ENCODE measurements at regions not wholly inside any gene's neighbourhood (a gene's known extent, or its start where the extent isn't known, plus 50 kb on each side); places are given as distances from the start of the nearest gene placed in this dataset.

- no peak overlapping the region for H3K4me2 ChIP-seq (ENCODE audit: low read depth, low read length)
- no peak overlapping the region for H2AFZ ChIP-seq (ENCODE audit: low read length)
- FAIRE-seq: no peak
- no TSS peak for BruUV-seq (replicated peaks)
- intact Hi-C loops (cut with micrococcal nuclease; ENCODE audit: unreplicated experiment) (no loop called here), in situ Hi-C loops (cut with HindIII; ENCODE audit: extremely low pct_ligation_motif_present, low pct_unique_long_range_greater_than_20kb) (no loop called here)
- H3K27ac ChIP-seq (ENCODE audit: extremely low read length, insufficient read depth, low read length): no peak overlapping the region
- no peaks in the 10 kb centered on the region for H3K79me2 ChIP-seq (ENCODE audit: insufficient read depth, low read length)
- TF ChIP-seq TBL1XR1 (IDR thresholded peaks at IDR 0.05; ENCODE audit: borderline replicate concordance, low read length, partially characterized antibody): no peak
- TF ChIP-seq ZNF616 (CRISPR knock-in tag; IDR thresholded peaks at IDR 0.05; ENCODE audit: low read depth): no peak
- no peak for TF ChIP-seq ZNF124 (CRISPR knock-in tag; IDR thresholded peaks at IDR 0.05)
- TF ChIP-seq ZNF615 (CRISPR knock-in tag; IDR thresholded peaks at IDR 0.05; ENCODE audit: borderline replicate concordance): no peak
- no peak for TF ChIP-seq ISL2 (CRISPR knock-in tag; IDR thresholded peaks at IDR 0.05)
- TF ChIP-seq MBD4 (IDR thresholded peaks at IDR 0.05; ENCODE audit: borderline replicate concordance, low read length): no peak
- no peak for TF ChIP-seq SMAD3 (CRISPR knock-in tag; IDR thresholded peaks at IDR 0.05)
- TF ChIP-seq RARG (CRISPR knock-in tag; IDR thresholded peaks at IDR 0.05; ENCODE audit: low read depth): no peak
- TF ChIP-seq AKNA (CRISPR knock-in tag; IDR thresholded peaks at IDR 0.05; ENCODE audit: borderline replicate concordance): no peak
- no peak for TF ChIP-seq PPARG (CRISPR knock-in tag; conservative IDR thresholded peaks at IDR 0.05)
- H3K4me1 ChIP-seq (ENCODE audit: insufficient read depth, low read length): no peaks in the 10 kb centered on the region
- no peaks in the 10 kb centered on the region for H3K36me3 ChIP-seq (replicated peaks in 1 of 2; ENCODE audit: control insufficient read depth in 1 of 2, insufficient read depth in 2 of 2, low read length in 2 of 2)
- ChIA-PET CTCF (ENCODE audit: low intra/inter-chr PET ratio, low total read pairs) (no interaction called here), POLR2A (no interaction called here)
- no peaks in the 10 kb centered on the region for H3K9me3 ChIP-seq (ENCODE audit: low read length)
- H4K20me1 ChIP-seq (ENCODE audit: insufficient read depth, low read length): no peaks in the 10 kb centered on the region
- H3K9ac ChIP-seq (ENCODE audit: insufficient read depth, low read depth, low read length): no peak overlapping the region
- no peaks in the 10 kb centered on the region for H3K27me3 ChIP-seq (ENCODE audit: control insufficient read depth in 1 of 2, insufficient read depth in 2 of 2, low read length in 2 of 2)
- ATAC-seq: no peak
- 0% methylated on average over 2 of the region's 2 CpGs for WGBS (ENCODE audit: low lambda C conversion rate)
- no peak for DNase-seq (ENCODE audit: low spot score)
- H3K4me3 ChIP-seq (replicated peaks in 1 of 3; ENCODE audit: insufficient read depth in 1 of 3, low read depth in 2 of 3, low read length in 3 of 3): no peak overlapping the region
These were observed 644.7 kb downstream of the OTOL1 start for GRCh38 chr3:162141272-162141791.

Data from HepG2 (cell line).